ENCODE measurements at regions not wholly inside any gene's neighbourhood (a gene's known extent, or its start where the extent isn't known, plus 50 kb on each side); places are given as distances from the start of the nearest gene placed in this dataset.

- Histone ChIP-seq H2AFZ (ENCODE audit: low read depth, low read length) (no peak overlapping the region), H3K79me2 (replicated peaks; ENCODE audit: insufficient read depth, low read length) (no peaks in the 10 kb centered on the region), H3K27ac (ENCODE audit: low read length) (no peak overlapping the region)
These were observed 135.1 kb upstream of the GATA6 start for GRCh38 chr18:22034276-22034675.

GRCh38 chr18:22040533-22040932 lies 128.9 kb upstream of the GATA6 start:
- no peaks in the 10 kb centered on the region for H3K9me2 ChIP-seq (ENCODE audit: insufficient read depth, low read length)
- no peaks in the 10 kb centered on the region for H3K9me3 ChIP-seq (ENCODE audit: low read length)
- no peak overlapping the region for H3K27ac ChIP-seq (ENCODE audit: low read length)
- no peak overlapping the region for H3K4me3 ChIP-seq (ENCODE audit: low read length)
- no peaks in the 10 kb centered on the region for H4K20me1 ChIP-seq (ENCODE audit: insufficient read depth)
- H3K9ac ChIP-seq (ENCODE audit: low read length) = no peak overlapping the region
- no peaks in the 10 kb centered on the region for H3K27me3 ChIP-seq (ENCODE audit: insufficient read depth, low read depth, low read length)
- no peaks in the 10 kb centered on the region for H3K79me2 ChIP-seq (replicated peaks; ENCODE audit: insufficient read depth, low read length)
- no peak overlapping the region for H3K4me2 ChIP-seq (ENCODE audit: low read length)
- no peaks in the 10 kb centered on the region for H3F3A ChIP-seq (ENCODE audit: insufficient read depth, low read length, poor library complexity, severe bottlenecking)
- H2AFZ ChIP-seq (ENCODE audit: low read depth, low read length) = no peak overlapping the region
- no peaks in the 10 kb centered on the region for H3K36me3 ChIP-seq (ENCODE audit: insufficient read depth, low read length)
- no peak for TF ChIP-seq RAD21 (conservative IDR thresholded peaks at IDR 0.05)
- no peak for TF ChIP-seq REST (IDR thresholded peaks at IDR 0.05; ENCODE audit: borderline replicate concordance)
- no peak for TF ChIP-seq TAF1 (IDR thresholded peaks at IDR 0.05; ENCODE audit: low read depth)
- no peak for TF ChIP-seq SMC3 (conservative IDR thresholded peaks at IDR 0.05; ENCODE audit: poor library complexity)
- no peak for TF ChIP-seq CTCF (IDR thresholded peaks at IDR 0.05; ENCODE audit: poor library complexity, severe bottlenecking)
- no peak for TF ChIP-seq MXI1 (conservative IDR thresholded peaks at IDR 0.05; ENCODE audit: poor library complexity, severe bottlenecking)
- TF ChIP-seq EP300 (conservative IDR thresholded peaks at IDR 0.05; ENCODE audit: poor library complexity, severe bottlenecking) = no peak

More at GRCh38 chr18:22034276-22034675, 135.1 kb upstream of the GATA6 start:
- TF ChIP-seq RAD21 (conservative IDR thresholded peaks at IDR 0.05) (no peak), MXI1 (conservative IDR thresholded peaks at IDR 0.05; ENCODE audit: poor library complexity, severe bottlenecking) (no peak), EP300 (conservative IDR thresholded peaks at IDR 0.05; ENCODE audit: poor library complexity, severe bottlenecking) (no peak), EZH2 (IDR thresholded peaks at IDR 0.05; ENCODE audit: borderline replicate concordance, insufficient read depth, low read length, poor library complexity, severe bottlenecking) (no peak), POLR2AphosphoS5 (IDR thresholded peaks at IDR 0.05) (no peak), TAF1 (IDR thresholded peaks at IDR 0.05; ENCODE audit: low read depth) (no peak), SMC3 (conservative IDR thresholded peaks at IDR 0.05; ENCODE audit: poor library complexity) (no peak), CTCF (IDR thresholded peaks at IDR 0.05; ENCODE audit: poor library complexity, severe bottlenecking) (no peak), REST (IDR thresholded peaks at IDR 0.05; ENCODE audit: borderline replicate concordance) (no peak)
- no peak overlapping the region for H3K4me3 ChIP-seq (ENCODE audit: low read length)
- H3K9me2 ChIP-seq (ENCODE audit: insufficient read depth, low read length) = no peaks in the 10 kb centered on the region
- no peaks in the 10 kb centered on the region for H3F3A ChIP-seq (ENCODE audit: insufficient read depth, low read length, poor library complexity, severe bottlenecking)
- H3K27me3 ChIP-seq (ENCODE audit: insufficient read depth, low read depth, low read length) = no peaks in the 10 kb centered on the region
- no peaks in the 10 kb centered on the region for H3K36me3 ChIP-seq (ENCODE audit: insufficient read depth, low read length)
- H3K9ac ChIP-seq (ENCODE audit: low read length) = no peak overlapping the region
- no peak overlapping the region for H3K4me2 ChIP-seq (ENCODE audit: low read length)
- H4K20me1 ChIP-seq (ENCODE audit: insufficient read depth) = no peaks in the 10 kb centered on the region
- no peaks in the 10 kb centered on the region for H3K9me3 ChIP-seq (ENCODE audit: low read length)
